Thymus (tissue), 11 donors: ENCODE measurements at regions not wholly inside any gene's neighbourhood (a gene's known extent, or its start where the extent isn't known, plus 50 kb on each side); places are given as distances from the start of the nearest gene placed in this dataset.
"Not testable (repeated sequence)": the region's sequence is repeated elsewhere in the genome, so short reads cannot be mapped to it uniquely, and the experiment has no call there.

ENCODE experiments used
- DNase-seq, 9 donors: peaks; one replicate each; pipeline ENCODE4 v3.0.0-alpha.2; 2013; ENCODE audit warnings: low spot score in 9 of 9, low read depth in 6 of 9, missing footprints in 1 of 9
- H3K27ac ChIP-seq, 2 donors: one replicate each; pipeline ENCODE4 v1.5.1; 2013; ENCODE audit warnings: control low read depth in 1 of 2, low read depth in 1 of 2, low read length in 1 of 2, mild to moderate bottlenecking in 1 of 2, moderate library complexity in 1 of 2
- H3K27me3 ChIP-seq, 2 donors: one replicate each; pipeline ENCODE4 v1.5.1; 2013; ENCODE audit warnings: low read length in 1 of 2; ENCODE audit not compliant: control insufficient read depth in 2 of 2, insufficient read depth in 1 of 2
- H3K36me3 ChIP-seq, 2 donors: one replicate each; pipeline ENCODE4 v1.5.1; 2013; ENCODE audit warnings: low read length in 1 of 2, mild to moderate bottlenecking in 1 of 2, moderate library complexity in 1 of 2; ENCODE audit not compliant: control insufficient read depth in 2 of 2, insufficient read depth in 2 of 2
- H3K4me1 ChIP-seq, 2 donors: one replicate each; pipeline ENCODE4 v1.5.1; 2013; ENCODE audit warnings: low read length in 2 of 2; ENCODE audit not compliant: control insufficient read depth in 2 of 2, insufficient read depth in 2 of 2
- H3K4me3 ChIP-seq, 2 donors: one replicate each; pipeline ENCODE4 v1.5.1; 2013; ENCODE audit warnings: low read length in 2 of 2, control low read depth in 1 of 2, mild to moderate bottlenecking in 1 of 2
- H3K9me3 ChIP-seq, 2 donors: one replicate each; pipeline ENCODE4 v1.5.1; 2013; ENCODE audit warnings: low read length in 1 of 2, mild to moderate bottlenecking in 1 of 2; ENCODE audit not compliant: control insufficient read depth in 2 of 2, insufficient read depth in 1 of 2
- whole genome bisulfite sequencing: extraction: QIAGEN DNeasy Blood & Tissue Kit; methylation state at CpG from one replicate; pipeline ENCODE4 v1.1.7; 2013; 5-methylcytosine and 5-hydroxymethylcytosine counted together
- donor health status: healthy.

DNA sequence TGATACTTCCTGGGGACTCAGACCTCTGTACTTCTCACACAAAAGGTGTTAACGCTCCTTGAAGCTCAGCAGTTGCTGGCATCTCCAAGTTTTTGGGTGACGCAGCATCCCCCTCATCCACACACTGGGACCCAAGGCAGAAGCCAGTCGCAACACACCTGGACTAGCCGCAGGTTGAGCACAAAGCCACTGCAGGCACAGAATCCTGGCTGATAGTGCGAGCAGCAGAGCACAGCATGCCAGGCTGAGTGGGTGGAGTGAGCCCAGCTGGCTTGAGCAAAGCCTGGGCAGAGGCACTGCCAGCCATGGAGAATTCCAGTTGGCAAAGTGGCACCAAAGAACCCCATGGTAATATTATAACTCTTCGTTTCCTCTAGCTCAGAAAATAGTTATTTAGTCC lies 873.2 kb upstream of the NDST4 start:
- H3K4me3 ChIP-seq: no peak overlapping the region
- H3K27me3 ChIP-seq: no peaks in the 10 kb centered on the region
- no peaks in the 10 kb centered on the region for H3K4me1 ChIP-seq
- H3K36me3 ChIP-seq: no peaks in the 10 kb centered on the region
- peaks cover 2 to 22% of the 10 kb centered on the region in 2 donors for H3K9me3 ChIP-seq
- 92% methylated on average over 6 of the region's 6 CpGs for WGBS
- no peak overlapping the region for H3K27ac ChIP-seq
- no peak for DNase-seq

DNA sequence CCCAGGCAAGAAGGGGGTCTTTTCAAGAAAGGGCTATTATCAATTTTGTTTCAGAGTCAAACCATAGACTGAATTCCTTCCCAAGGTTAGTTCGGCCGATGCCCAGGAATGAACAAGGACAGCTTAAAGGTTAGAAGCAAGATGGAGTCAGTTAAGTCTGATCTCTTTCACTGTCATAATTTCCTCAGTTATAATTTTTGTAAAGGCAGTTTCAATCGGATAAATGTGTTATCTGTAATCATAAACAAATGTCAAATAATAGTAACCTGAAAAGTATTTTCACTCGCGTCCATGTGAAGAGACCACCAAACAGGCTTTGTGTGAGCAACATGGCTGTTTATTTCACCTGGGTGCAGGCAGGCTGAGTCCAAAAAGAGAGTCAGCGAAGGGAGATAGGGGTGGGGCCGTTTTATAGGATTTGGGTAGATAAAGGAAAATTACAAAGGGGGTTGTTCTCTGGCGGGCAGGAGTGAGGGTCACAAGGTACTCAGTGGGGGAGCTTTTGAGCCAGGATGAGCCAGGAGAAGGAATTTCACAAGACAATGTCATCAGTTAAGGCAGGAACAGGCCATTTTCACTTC lies 862.1 kb upstream of the NDST4 start:
- H3K4me3 ChIP-seq, H3K9me3 ChIP-seq, H3K27me3 ChIP-seq, H3K27ac ChIP-seq, DNase-seq, H3K4me1 ChIP-seq, H3K36me3 ChIP-seq: not testable (repeated sequence)
- WGBS: 77% methylated on average over 8 of the region's 8 CpGs

DNA sequence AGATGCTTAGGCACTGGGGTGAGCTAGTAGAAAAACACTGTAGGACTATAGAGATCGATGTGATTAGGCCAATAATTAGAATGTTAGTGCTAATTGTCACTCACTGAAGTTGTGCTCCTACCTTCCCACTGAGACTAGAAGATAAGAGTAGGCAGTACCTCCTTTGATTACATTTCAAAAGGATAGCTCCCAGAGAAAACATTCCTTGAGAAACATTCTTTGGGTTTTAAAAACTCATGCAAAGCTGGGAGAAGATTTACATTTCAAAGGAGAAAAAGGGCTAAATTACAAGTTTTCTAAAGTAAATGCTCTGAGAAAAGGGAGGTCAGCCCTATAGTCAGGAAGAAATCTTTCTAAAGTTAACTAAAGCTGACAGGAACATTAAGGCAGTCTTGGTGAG lies 860.3 kb upstream of the NDST4 start:
- Histone ChIP-seq H3K27me3 (no peaks in the 10 kb centered on the region), H3K4me1 (no peaks in the 10 kb centered on the region), H3K27ac (no peak overlapping the region), H3K36me3 (no peaks in the 10 kb centered on the region), H3K4me3 (no peak overlapping the region), H3K9me3 (peaks cover 0 to under 1% of the 10 kb centered on the region in 2 donors)
- DNase-seq: no peak
- WGBS: 39% methylated on average over 1 of the region's 1 CpG

DNA sequence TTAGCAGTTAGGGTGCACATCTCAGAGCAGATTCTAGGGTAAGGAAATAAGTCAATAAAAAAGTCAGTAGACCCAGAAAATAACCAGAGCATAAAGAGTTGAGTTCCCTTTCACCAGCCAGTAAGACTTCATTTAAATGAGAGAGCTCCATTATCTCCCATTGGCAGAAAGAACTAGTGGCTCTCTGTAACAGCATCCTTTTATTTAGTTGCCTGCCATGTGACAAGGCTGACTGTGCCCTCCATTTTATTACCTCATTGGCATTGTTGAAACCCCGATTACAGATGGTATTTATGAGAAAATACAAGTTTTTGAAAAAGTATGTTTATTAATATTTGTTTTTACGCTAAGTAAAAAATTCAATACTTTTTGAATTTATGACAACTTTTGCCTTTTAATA lies 859.5 kb upstream of the NDST4 start:
- H3K27ac ChIP-seq: no peak overlapping the region
- 94% methylated on average over 2 of the region's 2 CpGs for WGBS
- DNase-seq: no peak
- H3K9me3 ChIP-seq: no peaks in the 10 kb centered on the region
- no peaks in the 10 kb centered on the region for H3K27me3 ChIP-seq
- H3K36me3 ChIP-seq: no peaks in the 10 kb centered on the region
- no peaks in the 10 kb centered on the region for H3K4me1 ChIP-seq
- H3K4me3 ChIP-seq: no peak overlapping the region

DNA sequence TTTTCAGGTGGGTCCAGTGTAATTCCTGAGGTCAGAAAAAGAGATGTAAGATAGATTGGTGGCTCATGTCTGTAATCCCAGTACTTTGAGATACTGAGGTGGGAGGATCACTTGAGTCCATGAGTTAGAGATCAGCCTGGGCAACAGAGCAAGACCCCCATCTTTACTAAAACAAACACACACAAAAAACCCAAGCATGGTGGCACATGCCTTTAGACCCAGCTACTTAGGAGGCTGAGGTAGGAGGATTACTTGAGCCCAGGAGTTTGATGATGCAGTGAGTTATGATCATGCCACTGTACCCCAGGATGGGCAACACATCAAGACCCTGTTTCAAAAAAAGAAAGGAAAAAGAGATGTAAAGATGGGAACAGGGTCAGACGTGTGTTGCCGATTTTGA lies 857.4 kb upstream of the NDST4 start:
- Histone ChIP-seq H3K4me1 (no peaks in the 10 kb centered on the region), H3K27me3 (no peaks in the 10 kb centered on the region), H3K4me3 (no peak overlapping the region), H3K9me3 (no peaks in the 10 kb centered on the region), H3K36me3 (no peaks in the 10 kb centered on the region), H3K27ac (no peak overlapping the region)
- no peak for DNase-seq
- WGBS: 100% methylated on average over 2 of the region's 2 CpGs

DNA sequence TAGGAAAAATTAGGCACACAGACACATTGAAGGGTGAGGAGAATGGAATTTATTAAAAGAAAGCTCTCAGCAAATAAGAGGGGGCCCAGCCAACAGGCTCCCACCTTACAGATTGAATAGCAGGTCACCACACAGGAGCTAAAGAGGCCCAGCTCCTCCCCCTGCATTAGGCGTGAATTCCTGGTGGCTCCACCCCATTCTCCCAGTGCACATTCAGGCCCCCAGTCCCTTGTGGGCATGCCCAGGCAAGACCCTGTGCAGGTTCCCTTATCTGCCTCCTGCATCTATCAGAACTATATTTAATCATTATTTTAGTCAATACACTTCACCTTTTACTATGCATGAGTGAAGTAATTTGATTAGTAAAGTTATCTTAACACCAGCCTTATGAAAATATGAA lies 856.3 kb upstream of the NDST4 start:
- Histone ChIP-seq H3K27ac (no peak overlapping the region), H3K27me3 (no peaks in the 10 kb centered on the region), H3K9me3 (no peaks in the 10 kb centered on the region), H3K36me3 (no peaks in the 10 kb centered on the region), H3K4me1 (no peaks in the 10 kb centered on the region), H3K4me3 (no peak overlapping the region)
- no peak for DNase-seq
- 96% methylated on average over 1 of the region's 1 CpG for WGBS

DNA sequence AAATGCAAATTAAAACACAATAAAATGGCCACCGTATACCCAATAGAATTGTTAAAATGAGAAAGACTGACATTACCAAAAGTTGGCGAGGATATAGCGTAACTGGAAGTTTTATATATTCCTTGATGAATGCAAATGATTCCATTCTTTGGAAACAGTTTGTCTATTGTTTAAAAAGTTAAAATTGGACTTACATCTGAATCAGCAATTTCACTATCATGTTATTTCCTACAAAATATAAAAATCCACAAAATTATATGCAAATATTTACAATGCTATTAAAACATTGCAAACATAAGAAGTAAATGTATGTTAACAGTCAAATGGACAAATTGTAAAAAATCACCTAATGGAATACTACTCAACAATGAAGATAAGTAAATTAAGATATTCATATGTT lies 852.2 kb upstream of the NDST4 start:
- H3K9me3 ChIP-seq: no peaks in the 10 kb centered on the region
- no peak overlapping the region for H3K4me3 ChIP-seq
- H3K27ac ChIP-seq: no peak overlapping the region
- no peaks in the 10 kb centered on the region for H3K36me3 ChIP-seq
- DNase-seq: no peak
- 98% methylated on average over 3 of the region's 3 CpGs for WGBS
- no peaks in the 10 kb centered on the region for H3K27me3 ChIP-seq
- H3K4me1 ChIP-seq: no peaks in the 10 kb centered on the region

DNA sequence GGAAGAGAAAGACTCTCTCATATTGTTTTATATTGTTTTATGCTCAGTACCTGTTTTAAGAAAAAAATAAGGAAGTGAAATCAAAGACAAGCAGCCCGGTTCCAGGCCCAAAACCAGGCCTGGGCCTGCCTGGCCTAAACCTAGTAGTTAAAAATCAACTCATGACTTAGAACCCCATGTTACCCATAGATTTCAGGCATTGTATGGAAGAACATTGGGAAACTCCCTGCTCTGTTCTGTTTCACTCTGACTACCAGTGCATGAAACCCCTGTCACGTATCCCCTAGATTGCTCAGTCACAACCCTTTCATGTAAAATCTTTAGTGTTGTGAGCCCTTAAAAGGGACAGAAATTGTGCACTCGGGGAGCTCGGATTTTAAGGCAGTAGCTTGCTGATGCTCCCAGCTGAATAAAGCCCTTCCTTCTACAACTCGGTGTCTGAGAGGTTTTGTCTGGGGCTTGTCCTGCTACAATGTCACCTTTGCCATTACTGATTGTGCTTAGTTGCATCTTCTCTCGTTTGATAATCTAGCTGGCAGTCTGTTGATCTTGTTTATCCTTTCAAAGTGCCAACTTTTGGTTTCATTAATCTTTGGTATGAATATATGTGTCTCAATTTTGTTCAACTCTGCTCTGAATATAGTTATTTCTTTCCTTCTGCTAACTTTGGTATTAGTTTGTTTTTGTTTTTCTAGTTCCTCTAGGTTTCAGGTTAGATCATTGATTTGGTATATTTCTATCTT lies 842.8 kb upstream of the NDST4 start:
- 77% methylated on average over 6 of the region's 6 CpGs for WGBS

DNA sequence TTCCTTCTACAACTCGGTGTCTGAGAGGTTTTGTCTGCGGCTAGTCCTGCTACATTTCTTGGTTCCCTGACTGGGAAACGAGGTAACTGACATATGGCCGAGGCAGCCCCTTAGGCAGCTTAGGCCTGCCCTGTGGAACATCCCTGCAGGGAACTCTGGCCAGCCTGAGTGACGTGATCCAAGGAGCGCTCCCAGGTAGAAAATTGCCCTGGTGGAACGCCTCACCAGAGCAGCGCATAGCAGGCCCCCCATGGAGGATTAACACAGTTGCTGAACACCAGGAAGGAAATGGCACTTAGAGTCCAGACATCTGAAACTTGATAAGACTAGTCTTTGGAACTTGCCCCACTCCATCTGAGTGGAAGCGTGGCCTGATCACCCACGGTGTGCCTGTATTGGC lies 837.4 kb upstream of the NDST4 start:
- DNase-seq: no peak
- Histone ChIP-seq H3K4me3 (no peak overlapping the region), H3K36me3 (no peaks in the 10 kb centered on the region), H3K27me3 (no peaks in the 10 kb centered on the region), H3K27ac (no peak overlapping the region), H3K9me3 (peaks cover 0 to 4% of the 10 kb centered on the region in 2 donors), H3K4me1 (no peaks in the 10 kb centered on the region)
- WGBS: 96% methylated on average over 10 of the region's 10 CpGs

More for the DNA sequence above, 842.8 kb upstream of the NDST4 start:
- not testable (repeated sequence) for H3K36me3 ChIP-seq, H3K4me3 ChIP-seq, H3K4me1 ChIP-seq, H3K9me3 ChIP-seq, H3K27me3 ChIP-seq, DNase-seq, H3K27ac ChIP-seq
